COLO829 (cell line): ENCODE measurements at regions not wholly inside any gene's neighbourhood (a gene's known extent, or its start where the extent isn't known, plus 50 kb on each side); places are given as distances from the start of the nearest gene placed in this dataset.
A peak's percentile ranks its signal among the peaks of the same experiment; 100 is the strongest.

Experiments used
- DNase-seq: peaks from one replicate; pipeline ENCODE4 v3.0.0; 2012; ENCODE audit warnings: low spot score

DNA sequence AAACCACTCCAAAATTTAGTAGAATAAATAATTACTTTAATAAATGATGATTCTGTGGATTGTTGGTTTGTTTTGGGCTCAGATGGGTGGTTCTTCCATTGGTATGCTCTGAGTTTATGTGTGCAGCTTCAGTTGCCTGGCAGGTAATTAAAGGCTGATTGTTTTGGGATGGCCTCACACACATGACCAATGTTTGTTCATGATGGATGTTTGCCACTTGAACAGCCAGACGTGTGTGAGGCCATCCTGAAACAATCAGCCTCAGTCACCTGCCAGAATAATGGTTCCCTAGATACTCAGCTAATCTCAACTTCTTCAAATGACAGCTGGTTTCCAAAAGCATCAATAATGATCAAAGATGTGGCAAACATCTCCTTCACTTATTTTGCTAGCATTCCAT, 352.5 kb upstream of the GULP1 start:
- no peak for DNase-seq

DNA sequence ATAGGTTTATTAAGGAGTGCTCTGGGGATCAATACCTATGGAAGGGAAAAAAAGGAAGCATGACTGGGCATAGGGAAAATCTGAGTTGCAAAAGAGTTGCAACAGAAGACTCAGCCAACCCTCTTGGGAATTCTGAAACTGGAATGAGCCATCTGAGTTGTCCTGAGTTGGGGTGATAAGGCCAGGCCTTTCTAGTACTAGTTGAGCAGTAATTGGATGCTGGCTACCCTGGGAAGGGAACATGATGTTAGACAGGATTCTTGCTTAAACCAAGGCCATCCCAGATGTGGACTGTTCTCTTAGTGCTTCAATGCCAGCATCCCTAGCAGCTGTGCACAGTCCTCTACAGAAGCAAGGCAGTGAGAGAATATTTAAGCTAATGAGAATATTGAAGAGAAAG, 348.8 kb upstream of the GULP1 start:
- DNase-seq, result no peak

DNA sequence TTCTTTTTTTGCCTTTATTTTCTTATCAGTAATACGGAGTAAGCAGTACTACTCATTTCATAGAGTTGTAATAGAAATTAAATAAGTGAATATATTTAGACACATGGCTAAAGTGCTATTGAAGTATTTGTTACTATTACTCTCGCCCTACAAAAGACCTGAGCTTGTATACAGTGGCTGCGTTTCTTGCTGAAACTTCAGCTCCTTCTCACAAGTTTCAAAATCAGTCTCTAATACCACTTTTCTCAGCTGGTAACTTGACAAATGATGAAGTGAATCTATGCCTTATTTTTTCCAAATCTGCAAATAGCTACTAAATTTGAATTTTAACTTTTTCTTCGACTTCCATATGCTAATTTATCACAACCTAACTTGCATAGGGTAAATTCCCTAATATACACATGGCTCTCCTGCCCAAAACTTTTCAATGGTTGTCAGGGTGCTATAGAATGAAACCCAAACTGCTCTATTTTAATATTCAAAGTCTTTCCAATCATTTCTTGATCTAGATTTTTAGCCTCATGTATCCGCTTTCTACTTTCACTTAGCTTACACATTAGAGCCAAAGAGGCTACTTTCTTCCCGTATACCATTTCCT, 347.8 kb upstream of the GULP1 start:
- DNase-seq, result no peak

DNA sequence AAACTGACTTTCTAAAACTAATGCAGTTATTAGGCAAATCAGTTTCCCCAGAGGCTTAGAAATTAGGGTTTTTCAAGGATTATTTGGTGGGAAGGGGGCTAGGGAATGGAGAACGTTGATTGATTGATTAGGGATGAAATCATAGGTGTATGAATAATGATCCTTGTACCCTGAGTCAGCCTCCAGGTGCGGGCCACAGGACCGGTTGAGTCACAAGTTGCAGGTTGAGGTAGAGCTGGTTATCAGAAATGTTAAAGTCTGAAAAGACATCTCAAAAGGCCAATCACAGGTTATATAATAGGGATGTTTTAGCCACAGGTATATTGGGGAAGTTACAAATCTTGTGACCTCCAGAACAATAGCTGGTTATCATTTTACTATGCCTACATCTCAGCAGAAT, 341.8 kb upstream of the GULP1 start:
- DNase-seq, result no peak

DNA sequence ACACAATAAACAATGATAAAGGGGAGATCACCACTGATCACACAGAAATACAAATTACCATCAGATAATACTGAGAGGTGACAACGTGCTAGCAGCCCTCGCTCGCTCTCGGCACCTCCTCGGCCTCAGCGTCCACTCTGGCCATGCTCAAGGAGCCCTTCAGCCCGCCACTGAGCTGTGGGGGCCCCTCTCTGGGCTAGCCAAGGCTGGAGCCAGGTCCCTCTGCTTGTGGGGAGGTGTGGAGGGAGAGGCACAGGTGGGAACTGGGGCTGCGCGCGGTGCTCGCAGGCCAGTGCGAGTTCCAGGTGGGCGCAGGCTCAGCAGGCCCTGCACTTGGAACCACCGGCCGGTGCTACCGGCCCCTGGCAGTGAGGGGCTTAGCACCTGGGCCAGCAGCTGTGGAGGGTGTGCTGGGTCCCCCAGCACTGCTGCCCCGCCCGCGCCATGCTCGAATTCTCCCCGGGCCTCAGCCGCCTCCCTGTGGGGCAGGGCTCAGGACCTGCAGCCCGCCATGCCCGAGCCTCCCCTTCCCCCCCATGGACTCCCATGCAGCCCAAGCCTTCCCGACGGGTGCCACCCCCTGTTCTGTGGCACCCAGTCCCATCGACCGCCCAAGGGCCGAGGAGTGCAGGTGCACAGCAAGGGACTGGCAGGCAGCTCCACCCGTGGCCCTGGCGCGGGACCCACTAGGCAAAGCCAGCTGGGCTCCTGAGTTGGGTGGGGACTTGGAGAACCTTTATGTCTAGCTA, 340.0 kb upstream of the GULP1 start:
- DNase-seq, result no peak

DNA sequence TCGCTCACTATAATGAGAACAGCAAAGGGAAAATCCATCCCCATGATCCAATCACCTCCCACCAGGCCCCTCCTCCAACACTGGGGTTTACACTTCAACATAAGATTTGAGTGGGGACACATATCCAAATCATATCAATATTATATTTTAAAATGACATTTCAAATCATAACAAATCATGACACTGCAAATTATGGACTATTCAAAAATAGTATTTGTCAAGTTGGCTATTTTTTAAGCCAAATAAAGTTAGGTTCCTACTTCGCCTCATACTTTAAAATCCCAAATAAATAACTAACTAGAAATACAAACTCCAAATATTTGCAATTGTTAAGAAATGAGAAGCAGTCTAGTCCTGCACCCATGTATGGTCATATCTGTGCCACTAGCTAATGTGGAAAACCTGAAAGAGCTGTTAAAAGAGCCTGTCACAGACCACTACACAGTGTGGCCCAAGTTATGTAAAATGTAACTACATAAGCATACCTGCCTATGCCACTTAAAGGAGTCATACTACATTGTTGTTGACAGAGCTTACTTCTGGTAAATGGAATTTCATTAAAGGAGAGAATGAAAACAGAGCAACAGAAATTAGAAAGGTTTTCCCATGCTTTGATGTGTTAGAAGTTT, 334.7 kb upstream of the GULP1 start:
- no peak for DNase-seq

DNA sequence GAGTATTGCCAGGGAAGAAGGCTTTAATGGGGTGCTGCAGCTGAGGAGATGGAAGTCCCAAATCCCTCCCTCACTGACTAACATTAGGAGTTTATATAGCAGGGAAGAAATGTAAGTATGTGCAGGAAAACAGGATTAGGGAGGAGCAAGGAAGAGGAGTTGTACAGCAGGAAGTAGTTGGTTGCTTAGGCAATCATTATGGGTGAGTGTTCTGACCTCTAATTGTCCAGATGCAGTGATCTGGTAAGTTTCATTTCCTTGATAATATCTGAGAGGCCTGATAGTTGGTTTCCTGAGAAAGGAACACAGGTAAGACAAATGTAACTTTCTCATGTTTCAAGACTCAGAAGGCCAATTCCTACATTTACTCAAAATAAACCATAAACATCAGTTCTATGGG, 331.9 kb upstream of the GULP1 start:
- no peak for DNase-seq

DNA sequence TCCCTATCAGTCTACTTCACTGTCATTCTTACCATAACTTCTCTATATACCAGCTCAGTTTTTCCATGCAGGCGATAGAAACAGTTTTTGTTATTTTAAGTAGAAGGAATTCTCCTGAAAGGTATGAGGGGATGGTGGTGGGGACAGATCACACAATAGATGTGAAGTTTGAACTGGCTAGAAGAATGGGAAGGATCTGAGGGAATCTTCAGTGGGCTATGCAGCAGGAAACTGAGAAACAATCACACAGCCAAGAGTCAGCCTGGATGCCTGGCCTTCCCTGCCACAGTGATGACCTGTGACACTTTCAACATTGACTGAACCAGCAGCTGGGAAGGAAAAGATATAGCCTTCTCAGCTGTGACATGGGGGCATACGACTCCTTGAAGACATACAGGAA, 329.1 kb upstream of the GULP1 start:
- DNase-seq, result no peak

DNA sequence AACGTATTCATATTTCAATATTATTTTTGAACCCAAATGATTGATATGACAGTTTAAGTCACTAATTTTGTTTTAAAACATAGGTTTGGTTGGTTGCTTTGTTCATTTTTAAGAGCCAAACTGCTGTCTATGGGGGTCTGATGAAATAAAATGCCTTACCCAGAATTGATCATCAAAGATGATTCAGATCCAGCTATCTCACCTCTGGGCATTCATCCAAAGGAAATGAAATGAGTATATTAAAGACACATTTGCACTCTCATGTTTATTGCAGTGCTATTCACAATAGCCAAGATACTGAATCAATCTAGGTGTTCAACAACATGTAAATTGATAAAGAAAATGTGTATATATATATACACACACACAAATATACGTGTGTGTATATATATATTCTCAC, 326.9 kb upstream of the GULP1 start:
- no peak for DNase-seq

DNA sequence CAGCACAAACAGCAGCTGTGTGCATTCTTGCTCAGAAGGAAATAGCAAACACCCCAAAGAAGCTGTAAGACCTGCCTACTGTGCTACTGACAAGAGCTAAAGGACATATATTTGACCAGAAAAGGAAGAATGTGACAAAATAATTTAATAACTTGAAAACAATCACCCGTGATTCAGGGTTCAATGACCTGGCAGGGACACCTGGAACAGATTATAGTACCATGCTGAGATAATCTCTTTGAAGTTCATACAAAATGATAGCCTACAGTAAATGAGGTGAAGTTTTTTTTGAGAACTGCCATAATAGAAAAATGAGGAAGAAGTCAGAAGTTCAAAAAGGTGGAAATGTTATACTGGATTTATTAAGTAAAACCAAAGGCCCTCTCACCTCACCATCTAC, 324.8 kb upstream of the GULP1 start:
- DNase-seq, result no peak

DNA sequence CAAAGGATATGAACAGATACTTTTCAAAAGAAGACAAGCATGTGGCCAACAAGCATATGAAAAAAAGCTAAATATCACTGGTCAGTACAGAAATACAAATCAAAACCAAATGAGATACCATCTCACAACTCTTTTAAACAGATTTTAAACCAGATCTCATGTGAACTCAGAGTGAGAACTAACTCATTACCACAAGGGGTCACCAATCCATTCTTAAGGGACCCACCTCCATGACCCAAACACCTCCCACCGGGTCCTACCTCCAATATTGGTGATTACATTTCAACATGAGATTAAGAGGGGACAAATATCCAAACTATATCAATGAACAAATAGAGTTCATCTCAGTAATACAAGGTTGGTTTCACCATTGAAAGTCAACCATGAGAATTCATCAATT, 319.8 kb upstream of the GULP1 start:
- no peak for DNase-seq

DNA sequence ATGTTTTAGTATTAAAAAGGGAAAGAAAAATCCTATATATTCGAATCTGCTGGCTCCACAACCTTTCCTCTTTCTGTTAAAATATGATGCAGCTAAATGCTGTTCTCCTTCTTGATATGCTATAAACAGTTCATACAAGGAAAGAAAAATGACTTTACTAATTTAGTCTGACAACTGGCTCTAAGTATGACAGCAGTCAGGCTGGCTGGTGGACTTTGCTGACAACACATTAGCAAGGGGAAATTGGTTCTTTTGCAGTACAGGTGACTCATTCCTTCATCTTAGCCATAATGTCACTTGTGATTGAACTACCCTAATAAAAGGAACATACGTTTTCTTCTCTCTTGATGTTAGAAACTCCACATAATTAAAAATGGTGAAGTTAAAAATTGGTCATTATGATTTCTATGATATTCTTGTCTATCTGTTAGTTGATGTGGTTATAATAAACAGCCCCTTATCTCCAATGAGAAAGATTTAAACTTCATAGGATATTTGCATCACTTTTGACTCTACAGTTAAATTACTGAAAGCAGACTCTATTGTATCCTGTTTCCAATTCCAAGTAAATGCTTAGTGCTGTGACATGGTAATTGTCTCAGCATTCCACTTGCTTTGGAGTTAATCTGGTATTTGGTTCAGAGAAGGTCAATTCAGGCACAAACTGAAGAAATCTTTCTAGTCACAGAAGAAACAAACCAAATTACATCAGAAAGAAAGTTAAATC, 315.3 kb upstream of the GULP1 start:
- no peak for DNase-seq

DNA sequence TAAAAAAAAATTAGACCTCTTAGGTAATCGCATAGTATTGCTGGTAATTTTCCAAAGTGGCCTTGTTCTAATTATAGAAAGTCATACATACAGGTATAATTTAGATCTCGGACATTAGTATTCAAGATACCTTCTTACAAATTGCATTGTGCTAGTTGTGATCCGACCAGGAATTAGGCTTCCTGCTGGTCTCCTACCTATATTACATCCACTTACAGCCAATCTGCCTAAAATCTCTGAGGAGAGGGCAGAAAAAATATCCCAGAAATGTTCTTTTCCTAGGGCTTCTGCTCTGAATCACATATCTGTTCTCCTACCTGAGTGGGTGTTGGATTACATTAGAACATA, 314.7 kb upstream of the GULP1 start:
- DNase-seq, result no peak

DNA sequence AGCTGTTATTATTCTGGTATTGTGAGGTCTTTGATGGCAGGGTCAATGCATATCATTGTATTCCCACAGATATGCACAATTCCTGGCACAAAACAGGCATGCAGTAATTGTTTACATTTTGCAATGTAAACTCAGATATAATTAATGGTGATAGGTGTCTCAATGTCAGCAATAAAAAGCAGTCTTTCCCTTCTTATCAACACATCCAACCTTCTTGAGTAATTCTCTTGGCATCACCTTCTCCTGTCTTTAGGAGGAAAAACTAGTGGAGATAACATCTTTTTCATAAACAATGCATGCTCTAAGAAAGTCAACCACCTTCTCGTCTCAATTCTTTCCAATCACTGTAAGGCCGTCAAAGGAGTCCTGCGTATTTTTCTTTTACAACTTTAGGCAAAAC, 313.3 kb upstream of the GULP1 start:
- no peak for DNase-seq

DNA sequence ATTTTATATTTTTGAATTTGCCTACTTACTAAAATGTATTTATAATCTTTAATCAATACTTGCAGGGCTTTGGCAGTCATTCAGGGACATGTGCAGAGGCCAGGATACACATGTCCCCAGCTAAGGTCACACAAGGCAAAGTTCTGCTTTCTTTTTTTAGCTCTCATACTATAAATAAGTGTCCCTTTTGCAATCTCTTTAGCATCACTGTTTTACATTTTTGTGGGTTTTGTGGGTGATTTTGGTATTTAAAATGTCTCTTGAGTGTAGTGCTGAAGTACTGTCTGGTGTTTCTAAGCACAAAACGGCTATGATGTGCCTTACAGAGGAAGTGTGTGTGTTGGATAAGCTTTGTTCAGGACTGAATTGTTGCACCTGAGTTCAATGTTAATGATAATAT, 309.0 kb upstream of the GULP1 start:
- DNase-seq, result peak; percentile 25

DNA sequence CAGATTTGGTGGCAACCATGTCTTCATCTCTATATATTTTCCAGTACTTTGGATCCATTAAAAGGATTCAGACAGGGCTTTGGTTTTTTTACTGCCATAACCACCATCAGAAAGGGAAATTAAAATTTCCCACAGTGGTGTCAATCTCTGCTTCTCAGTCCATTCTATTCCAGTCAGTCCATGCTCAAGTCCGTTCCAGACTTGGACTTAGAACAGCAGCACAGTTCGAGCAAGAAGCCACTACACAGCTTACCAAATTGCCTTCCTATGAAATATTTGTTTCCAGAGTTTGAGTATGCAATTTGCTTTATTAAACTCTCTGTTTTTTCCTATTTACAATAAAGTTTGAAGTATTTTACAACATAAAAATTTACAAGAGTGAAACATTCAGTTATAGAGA, 306.5 kb upstream of the GULP1 start:
- no peak for DNase-seq

DNA sequence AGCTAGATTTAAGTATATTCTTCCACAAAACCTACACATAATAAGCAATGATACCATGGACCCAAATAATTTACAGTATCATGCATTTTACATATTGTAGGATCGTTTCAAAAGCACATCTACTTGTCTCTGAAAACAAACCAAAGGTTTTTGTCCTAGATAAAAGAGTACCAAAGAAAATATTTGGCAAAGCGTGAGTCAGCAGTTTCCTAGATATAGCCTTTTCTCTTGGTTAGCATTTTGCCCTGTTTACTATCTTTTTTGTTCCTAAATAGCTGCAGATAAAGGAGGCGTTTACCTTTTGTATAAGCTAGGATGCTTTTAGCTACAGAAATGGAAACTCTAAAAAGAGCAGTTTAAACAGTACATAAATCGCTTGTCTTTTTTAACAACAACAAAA, 305.8 kb upstream of the GULP1 start:
- DNase-seq, result no peak

DNA sequence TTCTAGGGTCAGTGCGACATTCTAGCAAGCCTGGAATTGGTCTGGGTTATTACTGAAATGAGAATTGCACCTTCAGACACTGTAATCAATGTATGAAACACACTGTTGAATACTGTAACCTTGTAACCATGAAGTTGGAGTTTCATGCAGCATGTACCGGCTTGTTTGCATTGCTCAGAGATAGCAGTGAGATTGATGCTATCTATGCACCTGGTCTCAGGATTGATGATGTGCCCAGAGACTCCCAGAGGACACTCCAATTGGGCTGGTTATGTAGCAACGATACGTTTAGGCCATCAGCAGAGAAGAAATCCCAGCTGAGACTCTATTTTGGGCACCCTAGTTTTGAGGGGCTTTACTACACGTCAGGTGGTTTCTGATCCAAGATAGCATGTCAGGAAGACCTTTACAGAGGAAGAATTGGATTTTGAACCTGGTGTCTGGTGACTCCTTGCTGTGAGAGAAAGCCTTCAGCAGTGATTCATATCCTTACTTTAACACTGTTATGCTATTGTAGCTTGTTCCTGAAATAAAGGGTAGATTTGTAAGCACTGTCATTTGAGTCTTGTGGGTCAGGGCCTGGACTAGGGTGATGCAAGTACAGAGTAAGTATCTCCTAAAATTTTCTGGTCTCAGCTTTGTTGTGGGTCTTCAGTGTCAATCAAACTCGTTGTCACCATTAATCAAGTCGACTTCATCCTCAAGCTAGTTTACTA, 305.1 kb upstream of the GULP1 start:
- no peak for DNase-seq

DNA sequence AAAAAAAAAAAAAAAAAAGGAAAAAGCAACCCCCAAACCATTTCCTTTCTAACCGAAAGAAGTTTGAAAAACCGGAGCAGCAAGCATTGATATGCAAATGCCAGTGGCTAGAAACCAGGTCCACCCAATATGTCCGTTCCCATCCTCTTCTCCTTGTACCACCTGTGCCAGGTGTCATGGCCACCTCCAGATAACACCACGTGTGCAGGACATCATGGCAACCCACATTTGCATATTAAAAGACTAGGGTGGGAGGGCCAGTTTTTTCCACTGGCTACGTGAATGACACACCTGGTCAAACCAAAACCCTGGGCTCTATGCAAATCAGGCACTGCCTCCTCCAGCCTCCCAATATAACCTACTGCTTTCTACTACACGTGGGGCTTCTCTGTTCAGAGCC, 303.3 kb upstream of the GULP1 start:
- no peak for DNase-seq

DNA sequence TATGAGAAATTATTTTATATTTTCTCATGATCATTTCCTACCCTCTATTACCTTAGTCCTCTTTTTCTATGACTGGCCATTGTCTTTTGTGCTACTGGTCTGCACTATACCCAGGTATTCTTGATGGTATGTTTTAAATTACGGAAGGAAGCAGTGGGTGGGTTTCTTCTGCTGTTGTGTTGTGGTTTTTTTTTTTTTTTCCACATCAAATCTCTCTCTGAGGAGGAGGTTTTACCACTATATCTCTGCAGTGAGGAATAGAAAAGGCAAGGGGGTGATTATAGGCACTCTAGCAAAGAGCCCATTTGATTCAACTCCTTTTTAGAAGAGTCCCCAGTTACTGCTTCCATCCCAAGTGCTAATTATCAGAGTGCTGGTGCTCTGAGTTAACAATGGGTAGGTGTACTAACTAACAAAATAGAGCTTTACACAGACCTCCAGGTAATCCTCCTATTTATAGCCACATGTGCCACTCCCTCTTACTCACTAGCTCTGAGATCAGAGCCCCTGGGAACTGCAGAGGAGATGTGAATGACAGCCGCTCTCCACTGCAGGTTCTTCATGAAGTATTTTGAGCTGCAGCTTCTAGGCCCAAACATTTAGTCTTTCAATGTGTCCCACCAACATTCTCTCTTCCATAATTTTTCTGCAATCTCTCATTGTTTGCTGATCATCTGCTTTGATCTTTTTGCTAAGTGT, 301.6 kb upstream of the GULP1 start:
- no peak for DNase-seq

DNA sequence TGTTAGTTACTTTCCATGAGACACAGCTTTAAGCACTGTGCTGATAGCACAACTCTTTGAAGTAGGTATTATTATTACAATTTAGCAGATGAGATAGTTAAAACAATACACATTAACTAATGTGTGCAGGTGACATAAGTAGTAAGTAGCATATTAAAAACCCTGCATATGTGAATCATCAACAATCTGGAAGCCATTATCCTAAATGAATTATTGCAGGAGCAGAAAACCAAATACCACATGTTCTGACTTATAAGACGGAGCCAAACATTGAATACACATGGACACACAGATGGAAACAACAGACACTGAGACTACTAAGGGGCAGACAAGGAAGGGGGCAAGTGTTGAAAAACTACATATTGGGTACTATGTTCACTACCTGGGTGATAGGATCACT, 300.3 kb upstream of the GULP1 start:
- DNase-seq, result no peak
